Astrocyte (in vitro differentiated cells and primary cell): ENCODE measurements at regions not wholly inside any gene's neighbourhood (a gene's known extent, or its start where the extent isn't known, plus 50 kb on each side); places are given as distances from the start of the nearest gene placed in this dataset.

Source experiments
- DNase-seq: peaks from one replicate; pipeline ENCODE4 v3.0.0-alpha.2; 2010; ENCODE audit warnings: low read depth
- FAIRE-seq: peaks from 2 replicates; lab custom pipeline; 2011; peaks lifted over from hg19 to GRCh38; lab: Jason Lieb, UNC
- H2AFZ ChIP-seq: 2 replicates; pipeline ENCODE4 v1.6.0; 2012; ENCODE audit warnings: low read depth, low read length, inconsistent platforms
- H3K27ac ChIP-seq: 2 replicates; pipeline ENCODE4 v1.5.1; 2011; ENCODE audit warnings: low read depth, low read length, inconsistent platforms
- H3K27me3 ChIP-seq: 2 replicates; pipeline ENCODE4 v1.6.0; 2011; ENCODE audit warnings: low read length, inconsistent platforms; ENCODE audit not compliant: insufficient read depth
- H3K36me3 ChIP-seq: 2 replicates; pipeline ENCODE4 v1.5.1; 2011; ENCODE audit warnings: low read length, inconsistent platforms; ENCODE audit not compliant: insufficient read depth
- H3K4me1 ChIP-seq: 2 replicates; pipeline ENCODE4 v1.5.1; 2011; ENCODE audit warnings: low read length, inconsistent platforms; ENCODE audit not compliant: insufficient read depth
- H3K4me2 ChIP-seq: 2 replicates; pipeline ENCODE4 v1.6.0; 2012; ENCODE audit warnings: low read length, inconsistent platforms
- H3K4me3 ChIP-seq: 2 replicates; pipeline ENCODE4 v1.5.1; 2011; ENCODE audit warnings: low read depth, mild to moderate bottlenecking, low read length, inconsistent platforms; ENCODE audit not compliant: insufficient read depth
- H3K79me2 ChIP-seq: 2 replicates; pipeline ENCODE4 v1.6.0; 2012; ENCODE audit warnings: mild to moderate bottlenecking, low read length, inconsistent platforms; ENCODE audit not compliant: insufficient read depth
- H3K9ac ChIP-seq: 2 replicates; pipeline ENCODE4 v1.6.0; 2012; ENCODE audit warnings: mild to moderate bottlenecking, low read length, inconsistent platforms
- H3K9me3 ChIP-seq: 2 replicates; pipeline ENCODE4 v1.5.1; 2012; ENCODE audit warnings: low read depth, mild to moderate bottlenecking, low read length, inconsistent platforms; ENCODE audit not compliant: insufficient read depth
- H4K20me1 ChIP-seq: 2 replicates; pipeline ENCODE4 v1.6.0; 2012; ENCODE audit warnings: low read length, inconsistent platforms; ENCODE audit not compliant: insufficient read depth
- H3K27ac Mint-ChIP-seq: one replicate; pipeline ENCODE4 v1.8.0; 2021; ENCODE audit warnings: mild to moderate bottlenecking, mixed read lengths; ENCODE audit not compliant: unreplicated experiment
- H3K27me3 Mint-ChIP-seq: one replicate; pipeline ENCODE4 v1.8.0; 2021; ENCODE audit warnings: low read depth, mixed read lengths; ENCODE audit not compliant: unreplicated experiment
- H3K36me3 Mint-ChIP-seq: one replicate; pipeline ENCODE4 v1.8.0; 2021; ENCODE audit warnings: low read depth, mixed read lengths; ENCODE audit not compliant: unreplicated experiment
- H3K4me1 Mint-ChIP-seq: one replicate; pipeline ENCODE4 v1.8.0; 2021; ENCODE audit warnings: low read depth, mixed read lengths; ENCODE audit not compliant: unreplicated experiment
- H3K4me3 Mint-ChIP-seq: one replicate; pipeline ENCODE4 v1.8.0; 2021; ENCODE audit warnings: mild to moderate bottlenecking, moderate library complexity, mixed read lengths; ENCODE audit not compliant: unreplicated experiment
- H3K9me3 Mint-ChIP-seq: one replicate; pipeline ENCODE4 v1.8.0; 2021; ENCODE audit warnings: mild to moderate bottlenecking, mixed read lengths; ENCODE audit not compliant: unreplicated experiment
- CTCF ChIP-seq: IDR thresholded peaks from 2 replicates; pipeline ENCODE4 v1.5.1; 2011; ENCODE audit warnings: low read depth, mild to moderate bottlenecking, inconsistent platforms, low read length, moderate library complexity; ENCODE audit not compliant: insufficient read depth
- EZH2 ChIP-seq: IDR thresholded peaks from 2 replicates; pipeline ENCODE4 v1.6.1; 2012; ENCODE audit warnings: mild to moderate bottlenecking, low read length, inconsistent platforms; ENCODE audit not compliant: insufficient read depth

GRCh38 chr4:14916554-14917297 lies 85.6 kb upstream of the CPEB2 start:
- H3K9ac ChIP-seq, result peak overlapping the region; percentile 5
- Mint-ChIP-seq H3K36me3 (no peaks in the 10 kb centered on the region), H3K27ac (peak overlapping the region; percentile 78), H3K4me3 (no peak overlapping the region), H3K9me3 (no peaks in the 10 kb centered on the region), H3K4me1 (peaks cover 11% of the 10 kb centered on the region), H3K27me3 (no peaks in the 10 kb centered on the region)
- H3K27me3 ChIP-seq, result no peaks in the 10 kb centered on the region
- H3K36me3 ChIP-seq, result no peaks in the 10 kb centered on the region
- FAIRE-seq (peak; percentile 49), DNase-seq (peak; percentile 83)
- TF ChIP-seq CTCF, result no peak
- no peak for TF ChIP-seq EZH2
- no peak overlapping the region for H2AFZ ChIP-seq
- no peak overlapping the region for H3K4me3 ChIP-seq
- H3K79me2 ChIP-seq, result no peaks in the 10 kb centered on the region
- peaks cover 14% of the 10 kb centered on the region for H3K4me1 ChIP-seq
- no peaks in the 10 kb centered on the region for H3K9me3 ChIP-seq
- peak overlapping the region; percentile 61 for H3K4me2 ChIP-seq
- peak overlapping the region; percentile 54 for H3K27ac ChIP-seq
- H4K20me1 ChIP-seq, result no peaks in the 10 kb centered on the region

GRCh38 chr4:14917298-14917633 lies 85.0 kb upstream of the CPEB2 start:
- no peak overlapping the region for H3K4me3 ChIP-seq
- no peak overlapping the region for H3K27ac ChIP-seq
- FAIRE-seq, result no peak
- Mint-ChIP-seq H3K4me1 (peaks cover 11% of the 10 kb centered on the region), H3K9me3 (no peaks in the 10 kb centered on the region), H3K27me3 (no peaks in the 10 kb centered on the region), H3K27ac (peak overlapping the region; percentile 78), H3K36me3 (no peaks in the 10 kb centered on the region), H3K4me3 (no peak overlapping the region)
- H3K79me2 ChIP-seq, result no peaks in the 10 kb centered on the region
- no peaks in the 10 kb centered on the region for H3K27me3 ChIP-seq
- peak overlapping the region; percentile 61 for H3K4me2 ChIP-seq
- H2AFZ ChIP-seq, result no peak overlapping the region
- no peaks in the 10 kb centered on the region for H4K20me1 ChIP-seq
- no peaks in the 10 kb centered on the region for H3K36me3 ChIP-seq
- peaks cover 14% of the 10 kb centered on the region for H3K4me1 ChIP-seq
- H3K9me3 ChIP-seq, result no peaks in the 10 kb centered on the region
- TF ChIP-seq EZH2 (no peak), CTCF (no peak)
- peak overlapping the region; percentile 24 for H3K9ac ChIP-seq
- no peak for DNase-seq

- no peaks in the 10 kb centered on the region for H3K36me3 Mint-ChIP-seq
- FAIRE-seq (no peak), DNase-seq (no peak)
- Histone ChIP-seq H3K4me3 (no peak overlapping the region), H2AFZ (no peak overlapping the region), H3K79me2 (no peaks in the 10 kb centered on the region), H3K9ac (no peak overlapping the region), H3K4me1 (peaks cover 14% of the 10 kb centered on the region), H3K27me3 (no peaks in the 10 kb centered on the region), H4K20me1 (no peaks in the 10 kb centered on the region), H3K4me2 (no peak overlapping the region), H3K9me3 (no peaks in the 10 kb centered on the region), H3K27ac (no peak overlapping the region), H3K36me3 (no peaks in the 10 kb centered on the region)
- H3K27me3 Mint-ChIP-seq, result no peaks in the 10 kb centered on the region
- TF ChIP-seq EZH2 (no peak), CTCF (no peak)
- no peak overlapping the region for H3K4me3 Mint-ChIP-seq
- peaks cover 11% of the 10 kb centered on the region for H3K4me1 Mint-ChIP-seq
- no peaks in the 10 kb centered on the region for H3K9me3 Mint-ChIP-seq
- no peak overlapping the region for H3K27ac Mint-ChIP-seq
These were observed 83.9 kb upstream of the CPEB2 start for GRCh38 chr4:14918336-14918735.
